ENCODE measurements at regions not wholly inside any gene's neighbourhood (a gene's known extent, or its start where the extent isn't known, plus 50 kb on each side); places are given as distances from the start of the nearest gene placed in this dataset.
"Not testable (repeated sequence)": the region's sequence is repeated elsewhere in the genome, so short reads cannot be mapped to it uniquely, and the experiment has no call there.

DNA sequence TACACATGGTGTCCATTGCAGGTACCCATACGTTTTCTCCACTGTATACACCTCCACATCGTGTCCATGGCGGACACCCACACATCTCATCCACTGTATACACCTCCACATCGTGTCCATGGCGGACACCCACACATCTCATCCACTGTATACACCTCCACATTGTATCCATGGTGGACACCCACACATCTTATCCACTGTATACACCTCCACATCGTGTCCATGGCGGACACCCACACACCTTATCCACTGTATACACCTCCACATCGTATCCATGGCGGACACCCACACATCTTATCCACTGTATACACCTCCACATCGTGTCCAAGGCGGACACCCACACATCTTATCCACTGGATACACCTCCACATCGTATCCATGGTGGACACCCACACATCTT lies 50.4 kb upstream of the TTC34 start:
- not testable (repeated sequence) for DNase-seq

DNA sequence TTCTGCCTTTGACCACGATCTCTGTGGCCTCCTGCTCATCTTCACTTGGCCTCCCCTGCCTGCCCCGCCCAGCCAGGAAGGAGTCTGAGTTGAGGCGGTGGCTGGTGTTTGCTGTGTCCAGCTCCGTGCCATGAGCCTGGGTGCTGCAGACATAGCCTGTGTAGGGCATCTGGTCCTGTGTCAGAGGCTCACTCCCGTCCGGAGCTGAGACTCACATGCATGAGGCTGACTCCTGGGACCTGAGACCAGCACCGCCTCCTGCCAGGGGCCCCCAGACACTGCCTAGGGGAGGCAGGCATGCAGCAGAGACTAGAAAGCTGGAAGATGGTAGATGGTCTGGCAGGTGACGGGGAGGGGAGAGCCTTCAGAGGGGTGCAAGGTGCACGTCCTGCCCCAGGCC lies 52.2 kb upstream of the TTC34 start:
- DNase-seq, result no peak

DNA sequence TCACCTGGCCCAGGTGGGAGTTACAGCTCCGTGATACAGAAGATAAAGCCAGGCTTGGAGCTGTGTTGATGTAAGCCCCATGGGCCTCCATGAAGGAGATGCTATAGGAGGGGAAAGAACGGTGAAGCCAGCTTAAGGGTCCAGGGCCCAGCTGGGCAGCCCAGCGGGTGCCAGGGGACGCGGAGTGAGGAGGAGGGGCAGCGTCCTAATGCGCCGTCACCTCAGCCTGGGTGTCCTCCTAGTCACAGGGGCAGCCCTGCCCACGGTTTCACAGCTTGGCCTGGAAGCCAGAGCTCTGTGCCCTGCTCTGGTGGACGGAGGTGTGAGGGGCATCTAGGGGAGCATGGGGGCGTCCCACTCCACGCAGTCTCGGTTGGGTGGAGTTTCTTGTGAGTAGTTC lies 52.7 kb upstream of the TTC34 start:
- no peak for DNase-seq

GRCh38 chr1:2854611-2855010 lies 53.1 kb upstream of the TTC34 start:
- DNase-seq, result no peak

DNA sequence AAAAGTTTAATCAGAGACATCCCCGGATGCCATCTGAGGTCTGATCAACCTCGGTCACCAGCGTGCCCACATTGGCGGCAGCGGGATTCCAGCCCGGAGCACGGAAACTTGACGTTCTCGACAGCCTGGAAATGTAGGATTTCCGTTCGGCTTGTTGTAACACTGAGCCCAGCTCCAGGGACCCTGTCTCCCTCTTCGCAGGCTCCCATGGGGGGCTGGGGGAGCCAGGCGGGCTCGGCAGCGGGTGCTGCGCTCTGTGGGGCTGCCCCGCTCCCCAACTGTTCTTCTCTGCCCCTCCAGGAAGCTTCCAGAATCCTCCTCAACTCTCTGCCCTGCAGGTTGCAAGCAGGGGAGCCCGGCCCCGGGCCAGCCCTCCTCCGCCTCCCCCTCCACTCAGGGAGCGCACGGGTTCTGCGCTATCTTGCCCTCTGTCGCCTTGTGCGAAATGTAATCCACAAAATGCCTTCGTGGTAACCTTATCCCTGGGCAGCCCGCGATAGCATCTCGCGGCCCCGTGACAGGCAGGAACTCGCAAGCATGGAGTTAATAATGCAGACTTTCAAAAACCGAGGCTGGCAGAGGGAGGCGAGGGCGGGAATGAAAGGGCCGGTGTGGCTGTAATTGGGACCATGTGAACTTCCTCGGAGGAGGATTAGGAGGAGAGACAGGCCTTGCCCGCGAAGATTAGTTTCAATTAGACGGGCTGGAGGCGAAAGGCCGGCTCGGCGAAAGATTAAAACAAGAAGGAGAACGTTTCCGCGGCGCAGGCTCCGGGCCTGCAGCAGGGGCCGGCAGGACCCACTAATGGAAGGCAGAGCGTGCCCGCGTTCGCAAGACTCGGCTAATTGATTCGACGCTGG lies 53.9 kb upstream of the TTC34 start:
- no peak for DNase-seq

- DNase-seq, result no peak
These were observed 54.5 kb upstream of the TTC34 start for GRCh38 chr1:2856066-2856390.

- no peak for DNase-seq
These were observed 55.3 kb upstream of the TTC34 start for GRCh38 chr1:2856676-2857375.

DNA sequence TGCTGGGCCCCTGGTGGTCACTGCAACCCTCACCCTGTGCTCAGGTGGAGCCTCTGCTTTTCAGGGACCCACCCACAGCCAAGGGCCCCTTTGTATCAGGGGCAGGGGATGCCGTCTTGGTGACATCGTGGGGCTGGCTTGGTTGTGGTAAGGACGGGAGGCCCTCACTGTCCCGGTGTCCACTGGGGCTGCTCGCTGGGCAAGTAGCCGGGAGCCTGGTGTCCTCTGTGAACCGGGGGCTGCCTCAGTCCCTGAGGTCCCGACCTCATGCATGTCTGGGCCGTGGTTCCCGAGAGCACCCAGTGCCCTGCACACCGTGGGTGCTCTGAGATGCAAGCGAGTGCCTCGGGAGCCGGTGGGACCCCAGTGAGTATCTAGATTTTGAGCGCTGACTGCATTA lies 56.0 kb upstream of the TTC34 start:
- DNase-seq, result no peak

DNA sequence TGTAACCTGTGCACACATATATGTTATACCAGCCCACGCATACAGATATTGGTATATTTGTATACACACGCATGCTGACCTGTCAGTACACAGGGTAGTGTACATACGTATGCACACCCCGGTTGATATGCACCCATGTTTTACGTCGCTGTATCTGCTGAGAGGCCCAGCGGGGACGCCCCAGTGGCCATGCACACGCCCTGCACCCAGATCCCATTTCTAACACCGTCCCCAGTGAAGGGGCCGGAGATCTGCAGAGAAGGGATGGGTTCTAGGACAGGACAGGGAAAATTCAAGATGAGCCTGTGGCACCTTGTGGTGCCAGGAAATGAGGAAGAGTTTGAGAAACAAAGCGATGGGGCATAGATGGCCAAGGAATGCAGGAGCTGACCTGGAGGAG lies 57.2 kb upstream of the TTC34 start:
- DNase-seq, result no peak

- DNase-seq, result no peak
These were observed 57.9 kb upstream of the TTC34 start for GRCh38 chr1:2859219-2859880.

GRCh38 chr1:2859881-2860430 lies 58.5 kb upstream of the TTC34 start:
- DNase-seq, result no peak

DNA sequence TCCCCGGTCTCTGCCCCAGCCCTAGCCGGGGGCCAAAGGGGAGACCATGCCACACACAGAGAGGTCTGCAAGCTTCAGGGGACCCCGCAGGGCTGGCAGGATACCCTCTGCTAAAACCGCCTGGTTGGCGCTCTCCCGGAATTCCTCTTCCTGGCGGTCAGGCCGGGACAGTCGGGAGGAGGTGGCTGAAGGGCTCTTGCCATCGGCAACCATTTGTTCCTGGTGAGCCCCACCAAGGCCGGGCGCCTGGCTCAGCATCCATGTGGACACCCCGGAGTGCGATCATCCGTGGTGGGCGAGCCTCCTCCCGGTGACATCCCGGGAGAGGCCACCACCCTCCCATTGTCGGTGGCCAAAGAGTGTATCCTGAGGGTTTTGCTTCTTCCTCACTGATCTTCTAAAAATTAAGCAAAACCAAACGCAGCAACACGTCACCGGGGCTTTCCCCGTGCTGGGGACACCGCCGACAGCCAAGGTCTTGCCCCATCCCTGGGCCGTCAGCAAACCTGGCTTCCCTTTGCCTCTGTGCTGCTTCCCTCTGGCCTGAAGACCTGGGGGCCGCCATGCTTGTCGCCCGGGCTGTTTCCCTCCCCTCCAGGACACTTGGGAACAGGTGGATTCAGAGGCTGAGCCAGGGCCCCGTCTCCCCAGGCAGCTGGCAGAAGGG lies 59.1 kb upstream of the TTC34 start:
- no peak for DNase-seq

- no peak for DNase-seq
These were observed 59.9 kb upstream of the TTC34 start for GRCh38 chr1:2861143-2861987.

GRCh38 chr1:2861988-2862813 lies 60.7 kb upstream of the TTC34 start:
- no peak for DNase-seq

DNA sequence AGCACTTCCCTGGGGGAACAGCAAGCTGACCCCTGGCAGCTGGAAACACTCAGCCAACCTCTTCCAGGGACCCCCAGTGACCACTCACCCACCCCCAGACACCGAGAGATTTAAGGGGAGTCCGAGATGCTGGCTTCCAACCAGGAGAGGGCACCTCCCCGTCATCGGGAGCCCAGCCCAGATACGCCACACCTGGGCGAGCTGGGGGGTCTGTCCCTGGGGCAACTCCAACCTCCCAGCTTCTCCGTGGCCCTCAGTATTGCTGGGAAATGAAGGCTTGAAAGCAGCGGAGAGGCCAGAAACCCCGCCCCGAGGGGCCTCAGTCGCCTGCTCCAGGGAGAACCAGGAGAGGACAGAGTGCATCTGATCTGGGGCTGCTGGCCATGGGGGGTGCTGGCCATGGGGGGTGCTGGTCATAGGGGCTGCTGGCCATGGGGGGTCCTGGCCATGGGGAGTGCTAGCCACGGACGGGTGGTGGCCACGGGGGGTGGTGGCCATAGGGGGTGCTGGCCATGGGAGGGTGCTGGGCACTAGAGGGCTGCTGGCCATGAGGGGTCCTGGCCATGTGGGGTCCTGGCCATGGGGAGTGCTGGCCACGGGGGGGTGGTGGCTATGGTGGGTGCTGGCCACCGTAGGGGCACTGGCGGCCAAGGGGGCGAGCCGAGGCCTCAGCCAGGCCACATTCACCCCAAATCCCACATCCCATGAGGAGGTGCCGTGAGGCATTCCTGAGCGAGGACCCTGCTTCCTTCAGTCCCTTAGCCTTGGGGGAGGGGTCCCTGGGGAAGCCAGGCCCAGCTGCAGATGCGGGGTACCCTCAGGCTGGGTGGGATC lies 61.5 kb upstream of the TTC34 start:
- DNase-seq, result no peak

- DNase-seq, result no peak
These were observed 62.1 kb upstream of the TTC34 start for GRCh38 chr1:2863648-2863963.

DNA sequence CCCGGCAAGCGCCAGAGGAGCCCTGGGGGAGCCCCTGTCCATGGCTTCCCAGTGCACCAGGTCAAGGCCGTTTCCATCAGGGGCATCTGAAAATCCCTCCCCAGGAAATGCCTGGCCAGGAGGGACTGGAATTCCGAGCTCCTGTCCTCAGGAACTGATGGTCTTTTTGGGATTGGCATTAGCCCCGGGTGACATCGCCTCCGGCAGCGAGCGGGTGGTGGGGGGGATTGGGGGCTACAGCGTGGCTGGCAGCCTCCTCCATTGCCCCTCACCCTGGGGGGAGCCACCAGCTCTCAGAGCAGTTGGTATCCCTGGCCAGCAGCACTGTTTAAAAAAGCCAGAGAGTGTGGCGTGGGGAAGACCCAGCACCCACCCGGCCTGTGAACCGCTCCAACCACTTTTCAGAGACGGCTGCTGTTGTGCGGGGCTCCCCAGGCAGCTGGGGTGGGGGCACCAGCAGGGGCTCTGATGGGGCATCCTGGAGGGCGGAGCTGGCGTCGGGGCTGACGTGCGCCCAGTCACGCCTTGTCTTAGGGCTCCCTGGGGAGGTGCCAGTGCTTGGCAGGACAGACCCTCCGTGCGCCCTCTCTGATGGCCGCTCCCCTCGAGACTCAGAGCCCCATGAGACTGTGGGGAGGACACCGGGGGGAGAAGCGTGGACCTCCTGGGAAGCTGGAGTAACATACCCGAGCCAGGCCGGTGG lies 62.9 kb upstream of the TTC34 start:
- DNase-seq, result no peak

DNA sequence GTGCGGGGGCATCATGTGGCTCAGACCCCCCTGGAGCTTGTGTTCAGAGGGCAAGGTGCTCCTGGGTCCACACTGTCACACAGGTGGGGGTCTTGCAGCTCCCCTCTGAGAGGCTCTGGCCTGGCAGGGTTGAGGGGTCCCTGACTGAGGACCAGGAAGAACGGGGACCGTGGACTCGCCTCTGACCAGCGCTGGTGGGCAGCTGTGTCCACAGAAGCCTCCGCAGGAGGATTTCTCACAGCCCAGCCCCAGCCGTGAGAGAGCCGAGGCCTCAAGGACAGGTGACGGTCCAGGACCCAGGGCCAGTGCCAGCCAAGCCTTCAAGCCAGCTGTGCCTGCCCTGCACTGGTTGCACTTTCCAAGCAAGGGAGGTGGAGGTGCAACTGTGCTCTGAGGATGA lies 63.5 kb upstream of the TTC34 start:
- no peak for DNase-seq

GRCh38 chr1:2865571-2866421 lies 64.3 kb upstream of the TTC34 start:
- DNase-seq, result no peak
